Fibroblast of lung (primary cell): ENCODE measurements at regions not wholly inside any gene's neighbourhood (a gene's known extent, or its start where the extent isn't known, plus 50 kb on each side); places are given as distances from the start of the nearest gene placed in this dataset.

Source experiments
- DNase-seq, 2 donors: peaks; one replicate each; pipeline versions ENCODE4 v3.0.0 to v3.0.0-alpha.2; 2010; ENCODE audit warnings: low read depth in 2 of 2
- H2AFZ ChIP-seq: 2 replicates; pipeline ENCODE4 v1.5.1; 2012; ENCODE audit warnings: low read length, control low read depth, inconsistent platforms
- H3K27ac ChIP-seq: 2 replicates; pipeline ENCODE4 v1.5.1; 2011; ENCODE audit warnings: low read length, control low read depth; ENCODE audit not compliant: insufficient read depth
- H3K27me3 ChIP-seq: 2 replicates; pipeline ENCODE4 v1.5.1; 2011; ENCODE audit warnings: mild to moderate bottlenecking, low read length; ENCODE audit not compliant: control insufficient read depth, insufficient read depth
- H3K36me3 ChIP-seq: 2 replicates; pipeline ENCODE4 v1.5.1; 2011; ENCODE audit warnings: low read length; ENCODE audit not compliant: control insufficient read depth, insufficient read depth
- H3K4me1 ChIP-seq: 2 replicates; pipeline ENCODE4 v1.5.1; 2011; ENCODE audit warnings: low read length; ENCODE audit not compliant: control insufficient read depth, insufficient read depth; ENCODE audit errors: extremely low read depth
- H3K4me2 ChIP-seq: 2 replicates; pipeline ENCODE4 v1.5.1; 2011; ENCODE audit warnings: low read length, control low read depth; ENCODE audit not compliant: insufficient read depth; ENCODE audit errors: extremely low read depth
- H3K4me3 ChIP-seq, 4 experiments: fragments of 200-600 bp in 1 of 4; sonication (generic) in 1 of 4; replicated peaks in 1 of 4; 2 replicates each; pipeline ENCODE4 v1.5.1; 2011 to 2016; ENCODE audit warnings: low read length in 4 of 4, low read depth in 3 of 4, mild to moderate bottlenecking in 3 of 4, control low read depth in 2 of 4, inconsistent platforms in 1 of 4, mixed read lengths in 1 of 4; ENCODE audit not compliant: insufficient read depth in 1 of 4; ENCODE audit errors: control extremely low read depth in 1 of 4
- H3K79me2 ChIP-seq: 2 replicates; pipeline ENCODE4 v1.5.1; 2012; ENCODE audit warnings: mild to moderate bottlenecking, low read length, inconsistent platforms; ENCODE audit not compliant: control insufficient read depth, insufficient read depth
- H3K9ac ChIP-seq: 2 replicates; pipeline ENCODE4 v1.5.1; 2011; ENCODE audit warnings: mild to moderate bottlenecking, low read length, control low read depth; ENCODE audit not compliant: insufficient read depth
- H3K9me3 ChIP-seq: 2 replicates; pipeline ENCODE4 v1.5.1; 2012; ENCODE audit warnings: low read depth, low read length; ENCODE audit not compliant: control insufficient read depth, insufficient read depth
- H4K20me1 ChIP-seq: 2 replicates; pipeline ENCODE4 v1.5.1; 2011; ENCODE audit warnings: low read length; ENCODE audit not compliant: control insufficient read depth, insufficient read depth; ENCODE audit errors: extremely low read depth
- CTCF ChIP-seq, 2 donors: IDR thresholded peaks in 1 of 2; conservative IDR thresholded peaks in 1 of 2; 1 replicate in 1 of 2; 2 replicates in 1 of 2; pipeline ENCODE4 v1.5.1; 2011 to 2012; ENCODE audit warnings: low read length in 2 of 2, control low read depth in 1 of 2, inconsistent platforms in 1 of 2, low read depth in 1 of 2, mild to moderate bottlenecking in 1 of 2
- EZH2 ChIP-seq: IDR thresholded peaks from 2 replicates; pipeline ENCODE4 v1.5.1; 2012; ENCODE audit warnings: low read length, control low read depth, mild to moderate bottlenecking; ENCODE audit errors: missing control alignments

- Histone ChIP-seq H3K4me1 (peaks cover 3% of the 10 kb centered on the region), H3K4me3 (no peak overlapping the region), H3K27me3 (no peaks in the 10 kb centered on the region)
These were observed 139.0 kb upstream of the NCOR2 start for GRCh38 chr12:124706363-124706762.

GRCh38 chr12:124705545-124706138, 138.2 kb upstream of the NCOR2 start:
- no peaks in the 10 kb centered on the region for H3K36me3 ChIP-seq
- no peaks in the 10 kb centered on the region for H4K20me1 ChIP-seq
- H3K9ac ChIP-seq = no peak overlapping the region
- H3K4me3 ChIP-seq = no peak overlapping the region
- H2AFZ ChIP-seq = no peak overlapping the region
- H3K4me2 ChIP-seq = no peak overlapping the region
- no peak overlapping the region for H3K27ac ChIP-seq
- TF ChIP-seq EZH2 (no peak), CTCF (conservative IDR thresholded peaks at IDR 0.05 in 1 of 2, IDR thresholded peaks at IDR 0.05 in 1 of 2; ENCODE audit: low read depth in 1 of 2, low read length in 2 of 2) (no peak)
- peaks cover 8% of the 10 kb centered on the region for H3K4me1 ChIP-seq
- H3K27me3 ChIP-seq = peaks cover 4% of the 10 kb centered on the region
- no peaks in the 10 kb centered on the region for H3K9me3 ChIP-seq
- H3K79me2 ChIP-seq = no peaks in the 10 kb centered on the region
- DNase-seq = no peak

More at GRCh38 chr12:124706363-124706762, 139.0 kb upstream of the NCOR2 start:
- Histone ChIP-seq H3K4me2 (no peak overlapping the region), H3K27ac (no peak overlapping the region), H3K9me3 (no peaks in the 10 kb centered on the region), H4K20me1 (no peaks in the 10 kb centered on the region), H2AFZ (no peak overlapping the region), H3K9ac (no peak overlapping the region), H3K79me2 (no peaks in the 10 kb centered on the region), H3K36me3 (no peaks in the 10 kb centered on the region)
- TF ChIP-seq EZH2 (no peak), CTCF (conservative IDR thresholded peaks at IDR 0.05 in 1 of 2, IDR thresholded peaks at IDR 0.05 in 1 of 2; ENCODE audit: low read depth in 1 of 2, low read length in 2 of 2) (no peak)
- no peak for DNase-seq

GRCh38 chr12:124704619-124705018, 137.2 kb upstream of the NCOR2 start:
- Histone ChIP-seq H2AFZ (no peak overlapping the region), H4K20me1 (no peaks in the 10 kb centered on the region), H3K4me3 (no peak overlapping the region), H3K9ac (no peak overlapping the region), H3K4me1 (peaks cover 9% of the 10 kb centered on the region), H3K27ac (no peak overlapping the region), H3K27me3 (peaks cover 6% of the 10 kb centered on the region), H3K9me3 (no peaks in the 10 kb centered on the region), H3K4me2 (no peak overlapping the region), H3K79me2 (no peaks in the 10 kb centered on the region), H3K36me3 (no peaks in the 10 kb centered on the region)
- DNase-seq = no peak
- TF ChIP-seq CTCF (conservative IDR thresholded peaks at IDR 0.05 in 1 of 2, IDR thresholded peaks at IDR 0.05 in 1 of 2; ENCODE audit: low read depth in 1 of 2, low read length in 2 of 2) (no peak), EZH2 (no peak)
